ENCODE measurements at regions not wholly inside any gene's neighbourhood (a gene's known extent, or its start where the extent isn't known, plus 50 kb on each side); places are given as distances from the start of the nearest gene placed in this dataset.

DNA sequence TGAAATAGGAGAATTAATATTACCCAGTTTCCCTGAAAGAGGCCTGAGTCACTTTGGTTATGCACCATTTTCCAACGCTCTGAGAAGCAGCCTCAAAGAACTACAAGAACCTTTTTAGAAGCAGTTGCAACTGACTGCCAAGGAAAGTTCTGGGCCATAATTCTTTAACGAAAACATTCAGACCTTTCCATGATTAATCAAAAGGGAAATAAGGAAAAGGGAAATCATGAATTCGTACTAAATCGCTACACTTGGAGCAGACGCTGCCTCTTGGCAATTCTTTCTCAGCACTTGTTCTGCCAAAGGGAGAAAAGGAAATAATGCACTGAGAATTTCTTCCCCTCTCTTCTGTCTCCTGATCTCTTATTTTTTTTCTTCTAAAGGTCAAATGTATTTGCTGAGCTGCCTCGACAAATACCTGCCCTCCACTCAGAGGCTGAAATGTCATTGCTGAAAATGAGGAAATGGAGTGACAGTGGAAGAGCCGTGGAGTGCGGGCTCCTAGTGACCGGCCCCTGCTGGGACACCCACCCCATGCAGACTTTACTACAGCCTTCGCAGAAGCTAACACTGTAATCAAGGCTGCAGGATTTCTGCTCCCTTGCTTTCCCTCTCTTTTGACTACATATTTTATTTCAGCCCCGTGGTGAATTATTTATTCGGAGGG, 67.9 kb upstream of the GALNT2 start:
- H3K4me1 ChIP-seq (replicated peaks in 1 of 2): peaks cover 4 to 23% of the 10 kb centered on the region in 2 donors
- H3K36me3 ChIP-seq (replicated peaks in 1 of 2): no peaks in the 10 kb centered on the region
- TF ChIP-seq CTCF (IDR thresholded peaks at IDR 0.05) (no peak), POLR2A (IDR thresholded peaks at IDR 0.05) (no peak)
- H3K4me3 ChIP-seq: no peak overlapping the region
- peak overlapping the region in 1 of 5 donors; percentile 57 for H3K27ac ChIP-seq
- 57 to 61% (median 60%) methylated on average over 12 of the region's 12 CpGs for WGBS, 4 donors
- no peaks in the 10 kb centered on the region for H3K27me3 ChIP-seq
- intact Hi-C loops (cut with DNase I): no loop called here
- H3K9me3 ChIP-seq (replicated peaks in 1 of 3): no peaks in the 10 kb centered on the region
- no peak for DNase-seq

- no peaks in the 10 kb centered on the region for H3K36me3 ChIP-seq (replicated peaks in 1 of 2)
- no peaks in the 10 kb centered on the region for H3K27me3 ChIP-seq
- H3K9me3 ChIP-seq (replicated peaks in 1 of 3): no peaks in the 10 kb centered on the region
- no peak overlapping the region for H3K4me3 ChIP-seq
- 71 to 84% (median 73%) methylated on average over 6 of the region's 6 CpGs for WGBS, 4 donors
- no peak for DNase-seq
- no peak for TF ChIP-seq POLR2A (IDR thresholded peaks at IDR 0.05)
- no peak for TF ChIP-seq CTCF (IDR thresholded peaks at IDR 0.05)
- no peak overlapping the region for H3K27ac ChIP-seq
- peaks cover 4 to 23% of the 10 kb centered on the region in 2 donors for H3K4me1 ChIP-seq (replicated peaks in 1 of 2)
- intact Hi-C loops (cut with DNase I): no loop called here
Measured at GRCh38 chr1:230000493-230001184, 66.4 kb upstream of the GALNT2 start.

DNA sequence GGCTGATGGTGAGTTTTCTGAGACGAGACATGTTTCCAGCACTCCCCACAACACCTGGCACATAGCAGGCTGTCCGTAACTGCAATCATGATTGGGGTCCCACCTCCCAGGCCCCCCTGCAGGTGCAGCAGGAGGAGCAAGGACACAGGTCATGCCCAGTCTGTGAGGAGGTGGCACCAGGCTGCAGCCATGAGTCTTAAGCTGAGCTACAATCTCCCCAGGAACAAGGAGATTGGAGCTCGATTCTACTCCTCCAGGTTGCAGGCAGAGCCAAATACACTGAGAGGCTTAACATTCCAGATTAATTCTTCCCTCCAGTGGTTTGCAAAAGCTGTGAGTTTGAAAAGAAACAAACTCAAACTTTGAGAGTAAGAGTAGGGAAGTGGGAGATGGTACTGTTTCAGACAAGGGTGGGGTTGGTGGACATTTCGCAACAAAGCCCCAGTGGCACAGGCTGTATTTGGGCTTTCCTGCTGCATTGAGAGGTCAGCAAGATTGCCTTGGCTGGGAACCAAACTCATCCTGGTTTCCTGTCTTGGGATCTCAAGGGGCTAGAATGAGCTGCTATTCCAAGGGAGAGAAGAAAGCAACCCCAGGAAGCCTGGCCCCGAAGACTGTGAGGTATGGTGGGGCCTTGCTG, 64.8 kb upstream of the GALNT2 start:
- Histone ChIP-seq H3K27me3 (no peaks in the 10 kb centered on the region), H3K4me3 (no peak overlapping the region), H3K36me3 (replicated peaks in 1 of 2) (no peaks in the 10 kb centered on the region), H3K9me3 (replicated peaks in 1 of 3) (no peaks in the 10 kb centered on the region), H3K4me1 (replicated peaks in 1 of 2) (peaks cover 4 to 23% of the 10 kb centered on the region in 2 donors), H3K27ac (peak overlapping the region in 1 of 5 donors; percentile 20)
- no peak for TF ChIP-seq CTCF (IDR thresholded peaks at IDR 0.05)
- no peak for TF ChIP-seq POLR2A (IDR thresholded peaks at IDR 0.05)
- intact Hi-C loops (cut with DNase I): no loop called here
- WGBS, 4 donors: 68 to 81% (median 72%) methylated on average over 4 to 5 of the region's 5 CpGs
- peak in 5 of 7 donors; percentile 33 to 67 (median 51) for DNase-seq

DNA sequence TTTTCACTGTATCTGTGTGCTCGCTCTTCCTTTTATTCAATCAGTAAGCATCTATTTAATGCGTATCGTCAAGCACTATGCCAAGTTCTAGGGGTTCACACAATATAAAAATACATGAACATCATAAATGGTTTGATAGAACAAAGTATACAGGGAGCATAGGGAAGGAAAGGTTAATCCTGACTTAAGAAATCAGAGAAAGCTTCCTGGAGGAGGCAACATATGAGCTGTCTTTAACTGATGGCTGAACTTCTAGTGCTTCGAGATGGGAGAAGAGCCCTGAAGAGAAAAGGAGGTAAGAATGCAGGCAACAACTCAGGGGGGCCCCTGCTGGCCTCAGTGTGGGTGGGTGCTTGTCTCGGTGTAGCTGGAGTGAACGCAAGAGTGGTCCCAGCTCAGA, 63.6 kb upstream of the GALNT2 start:
- intact Hi-C loops (cut with DNase I): no loop called here
- no peak for DNase-seq
- Histone ChIP-seq H3K9me3 (replicated peaks in 1 of 3) (no peaks in the 10 kb centered on the region), H3K27me3 (no peaks in the 10 kb centered on the region), H3K4me3 (no peak overlapping the region), H3K36me3 (replicated peaks in 1 of 2) (no peaks in the 10 kb centered on the region), H3K27ac (no peak overlapping the region), H3K4me1 (replicated peaks in 1 of 2) (peaks cover 4 to 23% of the 10 kb centered on the region in 2 donors)
- 93 to 98% (median 97%) methylated on average over 6 of the region's 6 CpGs for WGBS, 4 donors
- no peak for TF ChIP-seq POLR2A (IDR thresholded peaks at IDR 0.05)
- TF ChIP-seq CTCF (IDR thresholded peaks at IDR 0.05): no peak
